Activated B cell treated with CpG ODN at 0.5 μM for 24 hours (primary cell): ENCODE measurements at regions not wholly inside any gene's neighbourhood (a gene's known extent, or its start where the extent isn't known, plus 50 kb on each side); places are given as distances from the start of the nearest gene placed in this dataset.

Experiments
- ATAC-seq: fragments of 200-7000 bp; cut with Tn5 transposase; one replicate; pipeline ENCODE4 v1.10.0; 2021; ENCODE audit warnings: low read depth, mild to moderate bottlenecking, moderate library complexity
- CTCF ChIA-PET: fragments of 350-600 bp; sonication (Branson Sonifier 250); formaldehyde crosslinking; loops from one replicate; lab custom pipeline; 2021; ENCODE audit warnings: antibody characterized with exemption; lab: Charles Lee
- POLR2A ChIA-PET: fragments of 350-600 bp; sonication (Branson Sonifier 250); formaldehyde crosslinking; loops from one replicate; lab custom pipeline; 2021; ENCODE audit warnings: antibody characterized with exemption; lab: Charles Lee
- DNase-seq: peaks from one replicate; pipeline ENCODE4 v3.0.0; 2022
- H3K27ac Mint-ChIP-seq: one replicate; pipeline ENCODE4 v1.8.0; 2020; ENCODE audit warnings: mixed read lengths
- H3K27me3 Mint-ChIP-seq: one replicate; pipeline ENCODE4 v1.8.0; 2021; ENCODE audit warnings: mixed read lengths
- H3K36me3 Mint-ChIP-seq: one replicate; pipeline ENCODE4 v1.8.0; 2021; ENCODE audit warnings: low read depth, mixed read lengths
- H3K4me1 Mint-ChIP-seq: one replicate; pipeline ENCODE4 v1.8.0; 2021; ENCODE audit warnings: mixed read lengths
- H3K4me3 Mint-ChIP-seq: one replicate; pipeline ENCODE4 v1.8.0; 2020; ENCODE audit warnings: mild to moderate bottlenecking, mixed read lengths
- H3K9me3 Mint-ChIP-seq: one replicate; pipeline ENCODE4 v1.8.0; 2020; ENCODE audit warnings: mixed read lengths
- CTCF ChIP-seq: fragments of 200-600 bp; IDR thresholded peaks from one replicate; pipeline ENCODE4 v1.8.0; 2022; ENCODE audit warnings: antibody characterized with exemption, mild to moderate bottlenecking
- intact Hi-C: fragments of 100-400 bp; cut with micrococcal nuclease; formaldehyde crosslinking; loops from one replicate; pipeline ENCODE4 v1.15.1; 2024

DNA sequence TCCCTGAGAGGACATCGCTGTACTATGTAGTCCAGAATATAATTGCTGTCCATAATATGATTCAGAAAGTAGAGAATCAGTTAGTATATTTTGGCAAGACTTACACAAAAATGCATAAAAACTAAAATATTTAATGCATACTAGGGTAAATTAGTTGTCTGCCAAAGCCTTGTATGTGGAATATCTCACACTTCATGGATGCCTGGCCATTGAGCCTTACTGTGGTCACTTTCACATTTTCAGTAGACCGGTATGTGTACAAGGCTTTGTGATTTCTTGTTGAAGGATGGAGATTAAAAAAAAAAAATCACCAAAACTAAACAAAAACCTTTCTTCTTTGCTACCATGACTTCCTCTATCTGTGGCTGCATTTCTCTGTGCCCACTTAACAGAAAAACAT is 197.3 kb upstream of the DDHD1 start:
- DNase-seq (no peak), ATAC-seq (no peak)
- POLR2A ChIA-PET: no interaction called here
- intact Hi-C loops: no loop called here
- TF ChIP-seq CTCF: no peak
- Mint-ChIP-seq H3K4me1 (no peaks in the 10 kb centered on the region), H3K36me3 (no peaks in the 10 kb centered on the region), H3K9me3 (no peaks in the 10 kb centered on the region), H3K4me3 (no peak overlapping the region), H3K27me3 (no peaks in the 10 kb centered on the region), H3K27ac (no peak overlapping the region)
- CTCF ChIA-PET: no interaction called here

DNA sequence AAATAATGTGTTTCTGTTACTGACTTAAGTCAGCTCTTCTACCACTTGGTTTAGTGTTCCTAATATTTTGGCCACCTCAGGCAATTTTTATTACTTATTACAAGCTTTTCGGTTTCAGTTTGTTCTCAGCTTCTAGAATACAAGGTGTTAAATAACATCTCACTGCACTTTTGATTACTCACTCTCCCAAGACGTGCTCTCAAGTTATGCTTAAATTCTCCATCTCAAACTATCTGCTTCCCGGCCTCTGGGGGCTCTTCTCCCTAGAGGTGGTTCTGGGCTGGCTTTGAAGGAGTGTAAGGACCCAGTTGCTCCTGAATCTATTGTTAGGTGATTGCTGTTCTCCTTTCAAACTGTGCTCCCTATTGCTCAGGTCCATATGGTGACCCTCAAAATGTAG is 193.9 kb upstream of the DDHD1 start:
- ChIA-PET POLR2A (no interaction called here), CTCF (no interaction called here)
- intact Hi-C loops: loop anchor here (5.0 kb wide), 1 partner anchor 1665 kb away; no protein-coding TSS in a partner anchor
- DNase-seq: no peak
- no peaks in the 10 kb centered on the region for H3K9me3 Mint-ChIP-seq
- no peak overlapping the region for H3K4me3 Mint-ChIP-seq
- ATAC-seq: no peak
- no peaks in the 10 kb centered on the region for H3K27me3 Mint-ChIP-seq
- no peak overlapping the region for H3K27ac Mint-ChIP-seq
- no peaks in the 10 kb centered on the region for H3K36me3 Mint-ChIP-seq
- no peak for TF ChIP-seq CTCF
- no peaks in the 10 kb centered on the region for H3K4me1 Mint-ChIP-seq

DNA sequence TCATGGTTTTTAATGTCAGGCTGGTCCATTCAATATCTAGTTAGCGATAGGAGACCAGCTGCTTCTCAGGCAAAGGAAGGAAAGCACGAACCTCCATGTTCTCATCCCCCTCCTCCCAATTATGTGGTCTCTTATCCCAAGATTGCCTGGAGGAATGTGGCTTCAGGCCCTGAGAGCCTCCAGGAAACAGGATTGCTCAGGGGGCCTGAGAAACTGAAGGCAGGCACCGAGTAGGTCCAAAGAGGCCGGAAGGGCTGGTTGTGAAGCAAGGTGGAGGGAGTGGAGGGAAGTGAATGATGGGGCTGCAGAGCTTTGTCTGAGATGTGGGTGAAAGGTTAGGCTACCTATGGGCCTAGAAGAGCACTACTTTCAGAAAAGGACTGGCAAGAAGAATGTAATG is 188.2 kb upstream of the DDHD1 start:
- Mint-ChIP-seq H3K27ac (no peak overlapping the region), H3K4me1 (no peaks in the 10 kb centered on the region), H3K27me3 (no peaks in the 10 kb centered on the region), H3K9me3 (no peaks in the 10 kb centered on the region), H3K36me3 (no peaks in the 10 kb centered on the region), H3K4me3 (no peak overlapping the region)
- intact Hi-C loops: no loop called here
- ChIA-PET POLR2A (no interaction called here), CTCF (no interaction called here)
- no peak for TF ChIP-seq CTCF
- DNase-seq (no peak), ATAC-seq (no peak)

DNA sequence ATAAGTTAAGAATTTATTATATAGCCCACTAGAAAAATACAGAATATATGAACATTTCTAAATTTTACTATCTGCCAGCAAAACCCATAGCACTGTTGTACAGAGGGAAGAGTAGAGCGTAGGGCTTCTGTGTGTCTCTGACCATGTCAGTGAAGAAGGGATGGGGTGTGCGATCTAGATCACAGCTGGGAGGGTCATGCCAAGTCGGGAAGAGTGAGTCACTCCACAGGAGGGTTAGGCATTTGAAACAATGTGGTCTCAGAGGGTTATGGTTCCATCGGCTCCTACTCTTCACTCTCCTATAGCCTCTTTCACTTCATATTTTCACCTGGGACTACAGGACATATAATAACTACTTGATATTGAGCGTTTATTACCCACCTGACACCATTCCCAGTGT is 185.1 kb upstream of the DDHD1 start:
- no peak overlapping the region for H3K4me3 Mint-ChIP-seq
- ChIA-PET POLR2A (no interaction called here), CTCF (no interaction called here)
- no peak overlapping the region for H3K27ac Mint-ChIP-seq
- ATAC-seq (no peak), DNase-seq (no peak)
- TF ChIP-seq CTCF: no peak
- H3K27me3 Mint-ChIP-seq: no peaks in the 10 kb centered on the region
- intact Hi-C loops: no loop called here
- no peaks in the 10 kb centered on the region for H3K9me3 Mint-ChIP-seq
- no peaks in the 10 kb centered on the region for H3K36me3 Mint-ChIP-seq
- no peaks in the 10 kb centered on the region for H3K4me1 Mint-ChIP-seq

- no peak overlapping the region for H3K4me3 Mint-ChIP-seq
- CTCF ChIA-PET: no interaction called here
- intact Hi-C loops: no loop called here
Observed at GRCh38 chr14:53336729-53337128, 183.6 kb upstream of the DDHD1 start.

More at GRCh38 chr14:53336729-53337128, 183.6 kb upstream of the DDHD1 start:
- no peaks in the 10 kb centered on the region for H3K36me3 Mint-ChIP-seq
- ATAC-seq (no peak), DNase-seq (no peak)
- no peaks in the 10 kb centered on the region for H3K4me1 Mint-ChIP-seq
- no peak overlapping the region for H3K27ac Mint-ChIP-seq
- no peak for TF ChIP-seq CTCF
- no peaks in the 10 kb centered on the region for H3K9me3 Mint-ChIP-seq
- POLR2A ChIA-PET: no interaction called here
- no peaks in the 10 kb centered on the region for H3K27me3 Mint-ChIP-seq
